ENCODE measurements at regions not wholly inside any gene's neighbourhood (a gene's known extent, or its start where the extent isn't known, plus 50 kb on each side); places are given as distances from the start of the nearest gene placed in this dataset.

- TF ChIP-seq, protein P1, sequence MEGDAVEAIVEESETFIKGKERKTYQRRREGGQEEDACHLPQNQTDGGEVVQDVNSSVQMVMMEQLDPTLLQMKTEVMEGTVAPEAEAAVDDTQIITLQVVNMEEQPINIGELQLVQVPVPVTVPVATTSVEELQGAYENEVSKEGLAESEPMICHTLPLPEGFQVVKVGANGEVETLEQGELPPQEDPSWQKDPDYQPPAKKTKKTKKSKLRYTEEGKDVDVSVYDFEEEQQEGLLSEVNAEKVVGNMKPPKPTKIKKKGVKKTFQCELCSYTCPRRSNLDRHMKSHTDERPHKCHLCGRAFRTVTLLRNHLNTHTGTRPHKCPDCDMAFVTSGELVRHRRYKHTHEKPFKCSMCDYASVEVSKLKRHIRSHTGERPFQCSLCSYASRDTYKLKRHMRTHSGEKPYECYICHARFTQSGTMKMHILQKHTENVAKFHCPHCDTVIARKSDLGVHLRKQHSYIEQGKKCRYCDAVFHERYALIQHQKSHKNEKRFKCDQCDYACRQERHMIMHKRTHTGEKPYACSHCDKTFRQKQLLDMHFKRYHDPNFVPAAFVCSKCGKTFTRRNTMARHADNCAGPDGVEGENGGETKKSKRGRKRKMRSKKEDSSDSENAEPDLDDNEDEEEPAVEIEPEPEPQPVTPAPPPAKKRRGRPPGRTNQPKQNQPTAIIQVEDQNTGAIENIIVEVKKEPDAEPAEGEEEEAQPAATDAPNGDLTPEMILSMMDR (IDR thresholded peaks at IDR 0.05; ENCODE audit: insufficient read depth, low read length, severe bottlenecking), result peak; percentile 27
- no peaks in the 10 kb centered on the region for H3K36me3 ChIP-seq (ENCODE audit: control insufficient read depth, insufficient read depth, low read length)
- DNase-seq (ENCODE audit: low read depth), result no peak
- FAIRE-seq, result no peak
- H3K27me3 ChIP-seq (ENCODE audit: control insufficient read depth, insufficient read depth, low read length), result no peaks in the 10 kb centered on the region
- no peak overlapping the region for H3K4me3 ChIP-seq (ENCODE audit: low read depth, low read length)
Observed at GRCh38 chr11:103619480-103619879, 417.0 kb upstream of the DDI1 start.

- DNase-seq (ENCODE audit: low read depth) (no peak), FAIRE-seq (no peak)
Observed at GRCh38 chr11:103619938-103620337, 416.5 kb upstream of the DDI1 start.

GRCh38 chr11:103622296-103622695 lies 414.1 kb upstream of the DDI1 start:
- TF ChIP-seq, protein P1 (IDR thresholded peaks at IDR 0.05; ENCODE audit: insufficient read depth, low read length, severe bottlenecking), result no peak
- FAIRE-seq (no peak), DNase-seq (ENCODE audit: low read depth) (no peak)
- Histone ChIP-seq H3K36me3 (ENCODE audit: control insufficient read depth, insufficient read depth, low read length) (no peaks in the 10 kb centered on the region), H3K4me3 (ENCODE audit: low read depth, low read length) (no peak overlapping the region), H3K27me3 (ENCODE audit: control insufficient read depth, insufficient read depth, low read length) (no peaks in the 10 kb centered on the region)

More at GRCh38 chr11:103619938-103620337, 416.5 kb upstream of the DDI1 start:
- Histone ChIP-seq H3K27me3 (ENCODE audit: control insufficient read depth, insufficient read depth, low read length) (no peaks in the 10 kb centered on the region), H3K36me3 (ENCODE audit: control insufficient read depth, insufficient read depth, low read length) (no peaks in the 10 kb centered on the region), H3K4me3 (ENCODE audit: low read depth, low read length) (no peak overlapping the region)
- TF ChIP-seq, protein P1 (IDR thresholded peaks at IDR 0.05; ENCODE audit: insufficient read depth, low read length, severe bottlenecking), result no peak

- no peak for DNase-seq (ENCODE audit: low read depth)
- FAIRE-seq, result no peak
- H3K4me3 ChIP-seq (ENCODE audit: low read depth, low read length), result no peak overlapping the region
- no peaks in the 10 kb centered on the region for H3K36me3 ChIP-seq (ENCODE audit: control insufficient read depth, insufficient read depth, low read length)
- no peaks in the 10 kb centered on the region for H3K27me3 ChIP-seq (ENCODE audit: control insufficient read depth, insufficient read depth, low read length)
- TF ChIP-seq, protein P1 (IDR thresholded peaks at IDR 0.05; ENCODE audit: insufficient read depth, low read length, severe bottlenecking), result no peak
Observed at GRCh38 chr11:103623933-103624332, 412.5 kb upstream of the DDI1 start.

DNA sequence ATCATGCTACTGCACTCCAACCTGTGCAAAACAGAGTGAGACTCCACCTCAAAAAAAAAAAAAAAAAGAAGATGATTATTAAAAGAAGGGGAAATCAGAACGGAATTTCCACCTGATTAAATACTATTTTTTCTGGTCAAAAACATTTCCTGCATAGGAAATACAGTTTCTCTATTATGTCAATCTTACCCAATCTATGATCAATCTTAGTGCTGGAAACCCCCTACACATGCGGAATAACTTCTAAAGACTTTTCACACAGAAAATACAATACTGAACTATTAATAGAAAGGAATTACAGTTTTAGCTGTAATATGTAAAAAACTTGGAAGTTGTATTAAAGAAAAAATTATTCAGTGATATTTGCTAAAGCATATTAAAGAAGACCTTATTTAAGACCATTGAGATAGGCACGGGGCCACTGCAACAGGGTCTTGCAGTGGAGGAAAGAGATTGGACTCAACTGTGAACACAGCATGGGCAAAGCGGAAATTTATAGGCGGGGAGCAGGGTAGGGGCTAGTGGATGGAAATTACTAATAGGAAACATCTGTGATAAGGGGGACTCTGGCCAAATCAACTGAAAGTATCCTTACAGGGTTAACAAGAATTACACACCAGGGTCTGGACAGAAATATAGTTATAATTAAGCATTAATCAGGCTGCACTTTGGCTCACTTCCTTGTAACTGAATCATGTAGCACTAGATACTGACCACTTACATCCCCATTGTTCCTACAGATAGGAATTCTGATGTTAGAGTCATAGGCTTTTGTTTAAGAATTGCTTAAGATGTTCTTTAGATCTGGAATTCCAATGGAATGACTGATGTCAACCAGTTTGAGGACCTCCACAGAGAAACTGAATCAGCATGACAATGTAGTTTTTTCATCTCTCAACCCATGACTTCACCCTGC lies 411.5 kb upstream of the DDI1 start:
- TF ChIP-seq, protein P1 (IDR thresholded peaks at IDR 0.05; ENCODE audit: insufficient read depth, low read length, severe bottlenecking), result no peak
- no peak overlapping the region for H3K4me3 ChIP-seq (ENCODE audit: low read depth, low read length)
- H3K27me3 ChIP-seq (ENCODE audit: control insufficient read depth, insufficient read depth, low read length), result no peaks in the 10 kb centered on the region
- FAIRE-seq (no peak), DNase-seq (ENCODE audit: low read depth) (peak; percentile 98)
- no peaks in the 10 kb centered on the region for H3K36me3 ChIP-seq (ENCODE audit: control insufficient read depth, insufficient read depth, low read length)

Measured in bronchial epithelial cell (primary cell).